Activated naive CD8-positive, alpha-beta T cell treated with anti-CD3 and anti-CD28 coated beads, Interleukin-2, amount 10 ng/mL, durations not matched to agents 7 days and 5 days (primary cell): ENCODE measurements at regions not wholly inside any gene's neighbourhood (a gene's known extent, or its start where the extent isn't known, plus 50 kb on each side); places are given as distances from the start of the nearest gene placed in this dataset.
"Not testable (repeated sequence)": the region's sequence is repeated elsewhere in the genome, so short reads cannot be mapped to it uniquely, and the experiment has no call there.

ENCODE experiments used
- ATAC-seq: fragments of 150-1000 bp; cut with Tn5 transposase; one replicate; pipeline ENCODE4 v1.10.0; 2021; ENCODE audit warnings: low read depth, moderate library complexity
- POLR2A ChIA-PET: fragments of 350-600 bp; sonication (Branson Sonifier 250); formaldehyde crosslinking; loops from one replicate; lab custom pipeline; 2021; ENCODE audit warnings: antibody characterized with exemption; lab: Charles Lee
- DNase-seq: peaks from one replicate; pipeline ENCODE4 v3.0.0; 2021
- H3K27ac Mint-ChIP-seq: one replicate; pipeline ENCODE4 v1.8.0; 2022; ENCODE audit warnings: mild to moderate bottlenecking, mixed read lengths
- H3K27me3 Mint-ChIP-seq: one replicate; pipeline ENCODE4 v1.8.0; 2022; ENCODE audit warnings: mild to moderate bottlenecking, moderate library complexity, mixed read lengths
- H3K36me3 Mint-ChIP-seq: one replicate; pipeline ENCODE4 v1.8.0; 2021; ENCODE audit warnings: mild to moderate bottlenecking, mixed read lengths
- H3K4me1 Mint-ChIP-seq: one replicate; pipeline ENCODE4 v1.8.0; 2021; ENCODE audit warnings: mixed read lengths
- H3K4me3 Mint-ChIP-seq: one replicate; pipeline ENCODE4 v1.8.0; 2022; ENCODE audit warnings: mild to moderate bottlenecking, moderate library complexity, mixed read lengths
- H3K9me3 Mint-ChIP-seq: one replicate; pipeline ENCODE4 v1.8.0; 2021; ENCODE audit warnings: mixed read lengths

- DNase-seq = no peak
- H3K27me3 Mint-ChIP-seq = no peaks in the 10 kb centered on the region
- no peaks in the 10 kb centered on the region for H3K36me3 Mint-ChIP-seq
- H3K4me1 Mint-ChIP-seq = peaks cover 16% of the 10 kb centered on the region
- POLR2A ChIA-PET = interaction anchor here (0.7 to 2.8 kb wide), 3 partner anchors 19 to 91 kb away, joined by 3 to 12 read pairs (median 7); no protein-coding TSS in a partner anchor
- ATAC-seq = no peak
- no peak overlapping the region for H3K4me3 Mint-ChIP-seq
- no peak overlapping the region for H3K27ac Mint-ChIP-seq
- no peaks in the 10 kb centered on the region for H3K9me3 Mint-ChIP-seq
These were observed 82.7 kb downstream of the C9orf152 start for GRCh38 chr9:110125207-110125751.

GRCh38 chr9:110125763-110126351, 82.1 kb downstream of the C9orf152 start:
- H3K4me1 Mint-ChIP-seq = peaks cover 16% of the 10 kb centered on the region
- DNase-seq = no peak
- POLR2A ChIA-PET = interaction anchor here (0.6 to 2.8 kb wide), 4 partner anchors 18 to 92 kb away, joined by 3 to 12 read pairs (median 5); no protein-coding TSS in a partner anchor

DNA sequence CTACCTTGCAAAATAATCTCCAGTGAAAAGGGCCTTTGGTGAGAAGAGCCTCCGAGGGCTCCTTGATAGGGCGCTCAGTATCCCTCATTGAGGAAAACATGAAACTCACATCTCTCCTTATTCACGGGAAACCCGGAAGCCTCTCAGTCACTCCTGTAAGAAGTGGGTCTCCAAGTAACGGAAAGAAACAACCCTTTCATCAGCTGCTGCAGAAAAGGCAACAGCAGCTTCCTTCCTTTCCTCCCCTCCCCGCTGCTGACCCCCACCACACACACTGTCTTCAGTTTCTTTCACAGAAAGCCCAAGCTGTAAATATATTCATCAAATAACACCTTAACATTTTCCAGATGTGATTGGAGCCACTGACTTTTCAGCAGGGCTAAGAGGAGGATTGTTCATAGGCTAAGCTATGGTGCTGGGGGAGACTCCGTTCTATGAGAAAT, 81.4 kb downstream of the C9orf152 start:
- Mint-ChIP-seq H3K27ac (peak overlapping the region; percentile 70), H3K9me3 (no peaks in the 10 kb centered on the region), H3K27me3 (no peaks in the 10 kb centered on the region), H3K36me3 (no peaks in the 10 kb centered on the region), H3K4me3 (peak overlapping the region; percentile 49), H3K4me1 (peaks cover 16% of the 10 kb centered on the region)
- ATAC-seq (peak; percentile 52), DNase-seq (no peak)
- POLR2A ChIA-PET = interaction anchor here (0.6 to 2.8 kb wide), 2 partner anchors 21 to 47 kb away, joined by 3 to 12 read pairs; no protein-coding TSS in a partner anchor

More at GRCh38 chr9:110125763-110126351, 82.1 kb downstream of the C9orf152 start:
- H3K36me3 Mint-ChIP-seq = no peaks in the 10 kb centered on the region
- no peak for ATAC-seq
- H3K27me3 Mint-ChIP-seq = no peaks in the 10 kb centered on the region
- H3K27ac Mint-ChIP-seq = peak overlapping the region; percentile 70
- H3K4me3 Mint-ChIP-seq = peak overlapping the region; percentile 49
- no peaks in the 10 kb centered on the region for H3K9me3 Mint-ChIP-seq

DNA sequence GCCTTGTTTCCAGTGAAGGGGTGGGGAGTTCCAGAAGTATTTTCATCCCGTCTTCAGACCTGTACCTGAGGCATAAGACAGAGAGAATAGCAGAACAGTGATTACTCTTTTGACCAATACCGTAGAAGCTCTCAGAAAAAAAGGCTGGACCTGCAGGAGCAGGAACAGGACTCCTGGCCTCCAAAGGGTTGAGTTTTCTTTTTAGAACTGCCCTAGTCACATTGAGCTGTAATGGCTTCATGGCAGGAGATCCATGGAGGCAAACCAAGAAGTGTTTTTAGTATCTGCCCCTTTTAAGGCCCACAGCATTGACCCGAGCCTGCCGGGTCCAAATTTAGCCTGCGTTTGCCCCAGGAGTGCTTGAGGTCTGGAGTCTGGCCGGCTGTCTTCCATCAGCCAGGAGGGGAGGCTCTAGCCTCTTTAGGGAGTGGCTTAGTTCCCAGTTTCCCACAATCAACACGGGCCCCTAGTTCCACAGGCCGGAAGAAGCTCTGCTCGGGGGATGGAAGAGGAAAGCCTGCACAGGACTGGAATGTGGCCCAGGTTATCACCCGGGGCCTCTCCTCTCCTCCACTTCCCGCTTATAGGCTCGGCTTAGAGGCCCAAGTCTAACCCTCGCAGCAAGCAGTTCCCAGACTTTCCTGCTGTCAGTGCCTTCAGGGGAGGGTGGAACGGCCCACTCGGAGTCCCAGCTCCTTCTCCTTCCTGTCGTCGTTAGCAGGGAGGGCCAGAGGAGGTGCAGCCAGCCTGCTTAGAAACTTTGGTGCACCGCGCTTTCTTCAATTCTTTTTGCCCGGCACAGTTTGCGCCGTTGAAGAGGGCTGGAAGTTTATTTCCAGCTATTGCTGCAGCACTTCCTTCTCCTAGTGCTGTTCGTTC, 80.7 kb downstream of the C9orf152 start:
- H3K9me3 Mint-ChIP-seq = no peaks in the 10 kb centered on the region

GRCh38 chr9:110128664-110129329, 79.2 kb downstream of the C9orf152 start:
- Mint-ChIP-seq H3K4me1 (peaks cover 16% of the 10 kb centered on the region), H3K27ac (no peak overlapping the region), H3K36me3 (no peaks in the 10 kb centered on the region), H3K9me3 (no peaks in the 10 kb centered on the region), H3K4me3 (no peak overlapping the region), H3K27me3 (peaks cover 2% of the 10 kb centered on the region)
- no peak for DNase-seq
- ATAC-seq = no peak
- POLR2A ChIA-PET = no interaction called here

More for the DNA sequence above, 80.7 kb downstream of the C9orf152 start:
- ATAC-seq (no peak), DNase-seq (no peak)
- Mint-ChIP-seq H3K27ac (peak overlapping the region; percentile 70), H3K4me1 (peaks cover 16% of the 10 kb centered on the region), H3K36me3 (no peaks in the 10 kb centered on the region), H3K4me3 (peak overlapping the region; percentile 49), H3K27me3 (no peaks in the 10 kb centered on the region)
- POLR2A ChIA-PET = interaction anchor here (2.8 kb wide), 1 partner anchor 21 kb away, joined by 12 read pairs; no protein-coding TSS in a partner anchor

GRCh38 chr9:110129425-110129824, 78.5 kb downstream of the C9orf152 start:
- H3K27me3 Mint-ChIP-seq = peaks cover 2% of the 10 kb centered on the region
- ATAC-seq = no peak
- DNase-seq = no peak
- H3K4me1 Mint-ChIP-seq = peaks cover 16% of the 10 kb centered on the region
- H3K36me3 Mint-ChIP-seq = no peaks in the 10 kb centered on the region
- H3K4me3 Mint-ChIP-seq = no peak overlapping the region
- H3K9me3 Mint-ChIP-seq = no peaks in the 10 kb centered on the region
- H3K27ac Mint-ChIP-seq = no peak overlapping the region
- POLR2A ChIA-PET = no interaction called here

DNA sequence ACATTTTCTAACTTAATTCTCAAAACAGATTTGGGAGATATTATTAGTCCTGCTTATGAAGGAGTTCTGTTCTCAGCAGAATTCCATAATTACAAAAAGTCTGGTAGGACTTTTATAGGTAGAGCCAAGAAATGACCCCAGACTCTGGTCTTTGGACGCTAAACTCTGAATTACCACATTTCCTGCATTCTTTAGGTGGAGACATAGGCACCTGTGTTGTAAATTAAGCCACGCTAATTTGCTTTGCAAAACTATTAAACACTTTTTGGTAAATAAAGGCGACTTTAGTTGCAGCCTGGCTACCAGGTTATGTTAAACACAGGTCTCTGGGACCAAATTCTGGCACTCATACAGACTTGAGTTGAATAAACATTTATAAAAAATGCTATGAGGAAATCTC, 77.7 kb downstream of the C9orf152 start:
- Mint-ChIP-seq H3K36me3 (no peaks in the 10 kb centered on the region), H3K27ac (no peak overlapping the region), H3K9me3 (no peaks in the 10 kb centered on the region), H3K4me1 (peaks cover 16% of the 10 kb centered on the region), H3K27me3 (peaks cover 2% of the 10 kb centered on the region), H3K4me3 (no peak overlapping the region)
- POLR2A ChIA-PET = no interaction called here
- no peak for ATAC-seq
- DNase-seq = no peak

- ATAC-seq = no peak
- POLR2A ChIA-PET = no interaction called here
These were observed 77.1 kb downstream of the C9orf152 start for GRCh38 chr9:110130791-110131416.

GRCh38 chr9:110131499-110131898, 76.5 kb downstream of the C9orf152 start:
- H3K9me3 Mint-ChIP-seq = no peaks in the 10 kb centered on the region
- peaks cover 2% of the 10 kb centered on the region for H3K27me3 Mint-ChIP-seq
- POLR2A ChIA-PET = no interaction called here
- H3K27ac Mint-ChIP-seq = no peak overlapping the region
- ATAC-seq (no peak), DNase-seq (no peak)
- H3K4me3 Mint-ChIP-seq = no peak overlapping the region
- H3K36me3 Mint-ChIP-seq = no peaks in the 10 kb centered on the region
- H3K4me1 Mint-ChIP-seq = peaks cover 4% of the 10 kb centered on the region

More at GRCh38 chr9:110130791-110131416, 77.1 kb downstream of the C9orf152 start:
- no peak for DNase-seq
- Mint-ChIP-seq H3K36me3 (no peaks in the 10 kb centered on the region), H3K9me3 (no peaks in the 10 kb centered on the region), H3K27ac (no peak overlapping the region), H3K27me3 (peaks cover 2% of the 10 kb centered on the region), H3K4me1 (peaks cover 10% of the 10 kb centered on the region), H3K4me3 (no peak overlapping the region)

DNA sequence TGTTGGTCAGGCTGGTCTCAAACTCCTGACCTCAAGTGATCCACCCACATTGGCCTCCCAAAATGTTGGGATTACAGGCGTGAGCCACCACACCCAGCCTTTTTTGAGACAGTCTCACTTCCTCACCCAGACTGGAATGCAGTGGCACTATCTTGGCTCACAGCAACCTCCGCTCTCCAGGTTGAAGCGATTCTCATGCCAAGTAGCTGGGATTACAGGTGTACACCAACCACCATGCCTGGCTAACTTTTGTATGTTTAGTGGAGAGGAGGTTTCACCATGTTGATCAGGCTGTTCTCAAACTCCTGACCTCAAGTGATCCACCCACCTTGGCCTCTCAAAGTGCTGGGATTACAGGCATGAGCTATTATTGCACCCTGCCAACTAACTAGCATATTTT, 75.4 kb downstream of the C9orf152 start:
- H3K27ac Mint-ChIP-seq, H3K27me3 Mint-ChIP-seq, H3K4me1 Mint-ChIP-seq, DNase-seq, H3K4me3 Mint-ChIP-seq, POLR2A ChIA-PET, H3K36me3 Mint-ChIP-seq, H3K9me3 Mint-ChIP-seq, ATAC-seq: not testable (repeated sequence)

DNA sequence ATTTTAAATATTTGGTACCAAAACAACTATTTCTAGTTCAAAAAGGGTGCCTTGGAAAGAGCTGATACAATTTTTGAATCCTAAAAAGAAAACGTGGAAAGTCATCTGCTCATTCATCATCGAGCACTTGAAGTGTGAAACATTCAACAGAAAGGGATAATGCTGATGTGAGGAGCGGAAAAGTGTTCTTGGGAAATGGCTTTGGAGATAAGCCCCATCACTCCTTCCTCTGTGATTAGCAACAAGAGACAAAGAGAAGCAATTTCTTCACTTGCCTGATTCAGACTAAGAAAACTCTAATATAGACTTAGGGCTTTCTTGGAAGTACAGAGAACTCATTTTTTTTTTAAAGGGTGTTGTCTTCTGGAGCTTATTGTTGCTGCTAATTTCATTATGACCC, 74.9 kb downstream of the C9orf152 start:
- no peak overlapping the region for H3K27ac Mint-ChIP-seq

GRCh38 chr9:110133608-110134210, 74.2 kb downstream of the C9orf152 start:
- peaks cover 2% of the 10 kb centered on the region for H3K27me3 Mint-ChIP-seq
- H3K4me1 Mint-ChIP-seq = no peaks in the 10 kb centered on the region
- no peak overlapping the region for H3K4me3 Mint-ChIP-seq
- no peaks in the 10 kb centered on the region for H3K9me3 Mint-ChIP-seq
- DNase-seq (no peak), ATAC-seq (no peak)
- H3K27ac Mint-ChIP-seq = no peak overlapping the region
- POLR2A ChIA-PET = interaction anchor here (1.2 kb wide), 1 partner anchor 11 kb away, joined by 3 read pairs; no protein-coding TSS in a partner anchor
- H3K36me3 Mint-ChIP-seq = no peaks in the 10 kb centered on the region

More for the DNA sequence above, 74.9 kb downstream of the C9orf152 start:
- H3K9me3 Mint-ChIP-seq = no peaks in the 10 kb centered on the region
- no peak for DNase-seq
- H3K27me3 Mint-ChIP-seq = peaks cover 2% of the 10 kb centered on the region
- no peaks in the 10 kb centered on the region for H3K4me1 Mint-ChIP-seq
- no peak for ATAC-seq
- no peak overlapping the region for H3K4me3 Mint-ChIP-seq
- POLR2A ChIA-PET = interaction anchor here (1.2 kb wide), 1 partner anchor 11 kb away, joined by 3 read pairs; no protein-coding TSS in a partner anchor
- no peaks in the 10 kb centered on the region for H3K36me3 Mint-ChIP-seq
